Transverse colon (tissue), 4 donors: ENCODE measurements at regions not wholly inside any gene's neighbourhood (a gene's known extent, or its start where the extent isn't known, plus 50 kb on each side); places are given as distances from the start of the nearest gene placed in this dataset.

Source experiments
- CTCF ChIP-seq, 5 experiments: fragments of 200-600 bp in 3 of 5; fragments of 450-650 bp in 2 of 5; sonication (generic) in 3 of 5; IDR thresholded peaks; 1 replicate in 2 of 5; 2 replicates in 3 of 5; pipeline ENCODE4 v1.5.1; 2016 to 2017; ENCODE audit warnings: antibody characterized with exemption in 5 of 5, inconsistent platforms in 3 of 5, mild to moderate bottlenecking in 2 of 5, moderate library complexity in 1 of 5
- EP300 ChIP-seq: sonication (generic); formaldehyde crosslinking; IDR thresholded peaks from one replicate; pipeline ENCODE4 v1.6.1; 2017; ENCODE audit warnings: antibody characterized with exemption, low read depth
- POLR2A ChIP-seq: fragments of 450-650 bp; IDR thresholded peaks from one replicate; pipeline ENCODE4 v1.6.1; 2016; ENCODE audit warnings: antibody characterized with exemption, mild to moderate bottlenecking, moderate library complexity
- POLR2AphosphoS5 ChIP-seq, 3 donors: sonication (generic); formaldehyde crosslinking; IDR thresholded peaks; one replicate each; pipeline ENCODE4 v1.6.1; 2016; ENCODE audit warnings: antibody characterized with exemption in 3 of 3

GRCh38 chr2:194319222-194319992 lies 1337.6 kb upstream of the SLC39A10 start:
- no peak for TF ChIP-seq CTCF (IDR thresholded peaks at IDR 0.05)
- TF ChIP-seq POLR2AphosphoS5 (IDR thresholded peaks at IDR 0.05), result no peak
- no peak for TF ChIP-seq EP300
- TF ChIP-seq POLR2A, result no peak
